ENCODE measurements at regions not wholly inside any gene's neighbourhood (a gene's known extent, or its start where the extent isn't known, plus 50 kb on each side); places are given as distances from the start of the nearest gene placed in this dataset.

DNA sequence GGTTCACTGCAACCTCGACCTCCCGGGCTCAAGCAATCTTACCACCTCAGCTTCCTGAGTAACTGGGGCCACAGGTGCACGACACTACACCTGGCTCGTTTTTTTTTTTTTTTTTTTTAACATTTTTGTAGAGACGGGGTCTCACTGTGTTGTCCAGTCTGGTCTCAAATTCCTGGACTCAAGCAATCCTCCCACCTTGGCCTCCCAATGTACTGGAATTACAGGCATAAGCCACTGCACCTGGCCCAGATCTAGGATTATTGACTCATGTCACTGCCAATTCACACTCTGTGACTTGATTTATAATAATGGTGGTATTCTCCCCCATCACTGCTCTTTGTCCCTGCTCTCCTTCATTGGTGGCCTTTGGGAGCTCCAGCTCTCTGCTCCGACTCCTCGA, 145.1 kb downstream of the PTPRU start:
- in situ Hi-C loops (cut with MboI; ENCODE audit: low sequenced_read_pairs in 4 of 4) (no loop called here), intact Hi-C loops (cut with DNase I; ENCODE audit: low total_unique reads) (no loop called here)
- no peak for DNase-seq
- H3K27ac ChIP-seq = no peak overlapping the region
- ATAC-seq = no peak
- TF ChIP-seq CTCF (IDR thresholded peaks at IDR 0.05 in 4 of 5, conservative IDR thresholded peaks at IDR 0.05 in 1 of 5) (no peak), POLR2A (IDR thresholded peaks at IDR 0.05) (no peak)
- H3K9me3 ChIP-seq = peaks cover 0 to 10% (median 0%) of the 10 kb centered on the region in 3 donors
- H3K4me3 ChIP-seq = no peak overlapping the region
- peaks cover 7 to 32% (median 8%) of the 10 kb centered on the region in 3 donors for H3K27me3 ChIP-seq
- no peaks in the 10 kb centered on the region for H3K36me3 ChIP-seq
- no peaks in the 10 kb centered on the region for H3K4me1 ChIP-seq

DNA sequence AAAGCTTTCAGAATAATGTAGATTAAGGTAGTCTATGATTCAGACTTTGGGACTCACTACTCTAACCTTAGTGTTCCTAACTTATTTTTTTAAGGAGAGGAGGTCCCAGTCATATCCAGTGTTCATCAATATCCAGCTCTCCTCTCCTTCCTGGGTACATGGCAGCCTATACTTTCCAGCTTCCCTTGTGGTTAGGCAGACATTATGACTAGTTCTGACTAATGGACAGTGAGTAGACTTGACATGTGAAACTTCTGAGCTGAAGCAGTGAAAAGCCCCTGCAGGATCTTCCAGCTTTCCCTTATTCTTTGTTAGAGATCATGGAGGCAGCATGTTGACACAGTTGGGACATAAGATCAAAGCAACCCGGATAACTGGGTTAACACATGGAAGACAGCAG, 144.2 kb downstream of the PTPRU start:
- Histone ChIP-seq H3K4me3 (no peak overlapping the region), H3K27ac (no peak overlapping the region), H3K27me3 (peaks cover 7 to 34% (median 8%) of the 10 kb centered on the region in 3 donors), H3K36me3 (no peaks in the 10 kb centered on the region), H3K4me1 (no peaks in the 10 kb centered on the region), H3K9me3 (peaks cover 0 to 10% (median 0%) of the 10 kb centered on the region in 3 donors)
- intact Hi-C loops (cut with DNase I; ENCODE audit: low total_unique reads) = no loop called here
- in situ Hi-C loops (cut with MboI; ENCODE audit: low sequenced_read_pairs in 4 of 4) = no loop called here
- TF ChIP-seq CTCF (IDR thresholded peaks at IDR 0.05 in 4 of 5, conservative IDR thresholded peaks at IDR 0.05 in 1 of 5) = no peak
- TF ChIP-seq POLR2A (IDR thresholded peaks at IDR 0.05) = no peak
- DNase-seq (no peak), ATAC-seq (no peak)

DNA sequence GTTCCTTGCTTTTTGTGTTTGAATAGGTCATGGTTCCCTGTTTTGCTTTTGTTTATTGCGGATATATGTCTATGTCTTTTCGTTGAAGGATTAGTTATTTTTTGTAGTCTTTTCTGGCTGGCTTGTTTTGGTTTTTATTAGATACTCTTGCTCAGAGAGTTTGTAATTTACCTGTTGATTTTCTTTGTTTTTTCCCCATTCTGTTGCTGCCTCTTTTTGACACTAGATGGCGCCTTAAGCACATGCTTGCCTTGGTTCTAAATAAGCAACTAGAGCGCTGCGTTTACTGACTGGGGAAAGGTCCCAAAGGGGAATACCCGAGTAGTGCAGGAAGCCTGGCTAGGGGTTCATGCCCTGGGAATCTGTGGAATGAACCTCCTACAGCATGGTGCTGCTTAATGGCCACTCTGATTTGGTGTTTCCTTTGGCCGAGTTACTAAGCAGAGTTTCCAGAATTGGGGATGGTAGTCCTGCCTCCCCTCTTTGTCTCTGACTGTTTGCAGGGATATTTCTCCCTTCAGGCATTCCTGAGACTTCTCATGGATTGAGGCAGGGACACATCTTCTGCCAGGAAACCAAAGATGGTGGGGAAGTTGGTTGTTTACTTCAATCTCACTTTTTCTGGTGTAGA, 143.2 kb downstream of the PTPRU start:
- intact Hi-C loops (cut with DNase I; ENCODE audit: low total_unique reads) (no loop called here), in situ Hi-C loops (cut with MboI; ENCODE audit: low sequenced_read_pairs in 4 of 4) (no loop called here)
- DNase-seq (no peak), ATAC-seq (no peak)
- Histone ChIP-seq H3K27ac (no peak overlapping the region), H3K4me3 (no peak overlapping the region), H3K9me3 (peaks cover 0 to 10% (median 0%) of the 10 kb centered on the region in 3 donors), H3K27me3 (peaks cover 15 to 31% (median 17%) of the 10 kb centered on the region in 3 donors), H3K36me3 (no peaks in the 10 kb centered on the region), H3K4me1 (no peaks in the 10 kb centered on the region)
- TF ChIP-seq CTCF (IDR thresholded peaks at IDR 0.05 in 4 of 5, conservative IDR thresholded peaks at IDR 0.05 in 1 of 5) (peak in 1 of 5 experiments; percentile 29), POLR2A (IDR thresholded peaks at IDR 0.05) (no peak)

All from gastrocnemius medialis (tissue), 4 donors.